ENCODE measurements at regions not wholly inside any gene's neighbourhood (a gene's known extent, or its start where the extent isn't known, plus 50 kb on each side); places are given as distances from the start of the nearest gene placed in this dataset.

DNA sequence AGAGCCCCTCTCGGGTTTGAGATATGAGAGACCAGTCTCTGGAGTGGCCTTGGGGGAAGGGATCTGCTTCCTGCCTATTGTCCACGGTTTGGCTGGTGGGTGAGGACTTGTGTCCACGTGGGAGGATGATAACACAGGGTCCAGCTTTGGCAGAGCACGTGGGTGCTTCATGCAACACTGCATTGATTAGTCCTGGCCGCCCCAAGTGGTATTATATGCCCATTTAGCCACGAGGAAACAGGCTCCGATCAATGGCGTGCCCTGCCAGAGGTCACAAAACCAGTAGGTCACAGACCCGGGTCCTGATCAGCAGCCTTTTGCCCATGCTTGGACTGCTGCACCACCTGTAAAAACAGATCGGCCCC is 141.6 kb downstream of the RGS9 start:
- no peak for TF ChIP-seq EZH2 (IDR thresholded peaks at IDR 0.05; ENCODE audit: borderline replicate concordance, low read length)
- TF ChIP-seq, protein P1, sequence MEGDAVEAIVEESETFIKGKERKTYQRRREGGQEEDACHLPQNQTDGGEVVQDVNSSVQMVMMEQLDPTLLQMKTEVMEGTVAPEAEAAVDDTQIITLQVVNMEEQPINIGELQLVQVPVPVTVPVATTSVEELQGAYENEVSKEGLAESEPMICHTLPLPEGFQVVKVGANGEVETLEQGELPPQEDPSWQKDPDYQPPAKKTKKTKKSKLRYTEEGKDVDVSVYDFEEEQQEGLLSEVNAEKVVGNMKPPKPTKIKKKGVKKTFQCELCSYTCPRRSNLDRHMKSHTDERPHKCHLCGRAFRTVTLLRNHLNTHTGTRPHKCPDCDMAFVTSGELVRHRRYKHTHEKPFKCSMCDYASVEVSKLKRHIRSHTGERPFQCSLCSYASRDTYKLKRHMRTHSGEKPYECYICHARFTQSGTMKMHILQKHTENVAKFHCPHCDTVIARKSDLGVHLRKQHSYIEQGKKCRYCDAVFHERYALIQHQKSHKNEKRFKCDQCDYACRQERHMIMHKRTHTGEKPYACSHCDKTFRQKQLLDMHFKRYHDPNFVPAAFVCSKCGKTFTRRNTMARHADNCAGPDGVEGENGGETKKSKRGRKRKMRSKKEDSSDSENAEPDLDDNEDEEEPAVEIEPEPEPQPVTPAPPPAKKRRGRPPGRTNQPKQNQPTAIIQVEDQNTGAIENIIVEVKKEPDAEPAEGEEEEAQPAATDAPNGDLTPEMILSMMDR (conservative IDR thresholded peaks at IDR 0.05 in 1 of 2, IDR thresholded peaks at IDR 0.05 in 1 of 2; ENCODE audit: extremely low read depth in 1 of 2, insufficient read depth in 1 of 2, low read depth in 1 of 2, low read length in 2 of 2) = no peak

All from mammary epithelial cell (primary cell).